ENCODE measurements at regions not wholly inside any gene's neighbourhood (a gene's known extent, or its start where the extent isn't known, plus 50 kb on each side); places are given as distances from the start of the nearest gene placed in this dataset.
A peak's percentile ranks its signal among the peaks of the same experiment; 100 is the strongest.

- no peak overlapping the region for H3K4me3 ChIP-seq (ENCODE audit: low read depth, low read length)
- no peaks in the 10 kb centered on the region for H3K9me3 ChIP-seq (ENCODE audit: control insufficient read depth, insufficient read depth, low read length)
- no peak overlapping the region for H3K27ac ChIP-seq (ENCODE audit: low read depth, low read length)
- H3K9ac ChIP-seq (ENCODE audit: low read depth, low read length): no peak overlapping the region
- no peaks in the 10 kb centered on the region; the same call in 1 of the 2 replicates for H3K27me3 ChIP-seq (ENCODE audit: control insufficient read depth, insufficient read depth, low read length)
- no peaks in the 10 kb centered on the region for H3K4me1 ChIP-seq (ENCODE audit: control insufficient read depth, insufficient read depth, low read length)
- H3K36me3 ChIP-seq (ENCODE audit: control insufficient read depth, insufficient read depth, low read length): no peaks in the 10 kb centered on the region
These were observed 135.6 kb upstream of the PRMT8 start for GRCh38 chr12:3355378-3355900.

GRCh38 chr12:3357950-3358525 is 133.0 kb upstream of the PRMT8 start:
- no peak overlapping the region for H3K27ac ChIP-seq (ENCODE audit: low read depth, low read length)
- no peaks in the 10 kb centered on the region for H3K36me3 ChIP-seq (ENCODE audit: control insufficient read depth, insufficient read depth, low read length)
- H3K9ac ChIP-seq (ENCODE audit: low read depth, low read length): no peak overlapping the region
- no peaks in the 10 kb centered on the region; the same call in 1 of the 2 replicates for H3K27me3 ChIP-seq (ENCODE audit: control insufficient read depth, insufficient read depth, low read length)
- no peak overlapping the region for H3K4me3 ChIP-seq (ENCODE audit: low read depth, low read length)
- H3K9me3 ChIP-seq (ENCODE audit: control insufficient read depth, insufficient read depth, low read length): no peaks in the 10 kb centered on the region
- no peaks in the 10 kb centered on the region for H3K4me1 ChIP-seq (ENCODE audit: control insufficient read depth, insufficient read depth, low read length)

- H3K36me3 ChIP-seq (ENCODE audit: control insufficient read depth, insufficient read depth, low read length): no peaks in the 10 kb centered on the region
- H3K27ac ChIP-seq (ENCODE audit: low read depth, low read length): no peak overlapping the region
- no peaks in the 10 kb centered on the region for H3K9me3 ChIP-seq (ENCODE audit: control insufficient read depth, insufficient read depth, low read length)
- no peak overlapping the region for H3K9ac ChIP-seq (ENCODE audit: low read depth, low read length)
- peaks cover 7% of the 10 kb centered on the region; the same call in 1 of the 2 replicates for H3K27me3 ChIP-seq (ENCODE audit: control insufficient read depth, insufficient read depth, low read length)
- no peaks in the 10 kb centered on the region for H3K4me1 ChIP-seq (ENCODE audit: control insufficient read depth, insufficient read depth, low read length)
- no peak overlapping the region for H3K4me3 ChIP-seq (ENCODE audit: low read depth, low read length)
These were observed 131.5 kb upstream of the PRMT8 start for GRCh38 chr12:3359478-3359877.

- Histone ChIP-seq H3K9ac (ENCODE audit: low read depth, low read length) (no peak overlapping the region), H3K27me3 (ENCODE audit: control insufficient read depth, insufficient read depth, low read length) (peaks cover 20% of the 10 kb centered on the region), H3K27ac (ENCODE audit: low read depth, low read length) (no peak overlapping the region), H3K4me3 (ENCODE audit: low read depth, low read length) (no peak overlapping the region), H3K4me1 (ENCODE audit: control insufficient read depth, insufficient read depth, low read length) (no peaks in the 10 kb centered on the region), H3K36me3 (ENCODE audit: control insufficient read depth, insufficient read depth, low read length) (no peaks in the 10 kb centered on the region), H3K9me3 (ENCODE audit: control insufficient read depth, insufficient read depth, low read length) (no peaks in the 10 kb centered on the region)
These were observed 129.9 kb upstream of the PRMT8 start for GRCh38 chr12:3361146-3361545.

- no peak overlapping the region for H3K9ac ChIP-seq (ENCODE audit: low read depth, low read length)
- H3K36me3 ChIP-seq (ENCODE audit: control insufficient read depth, insufficient read depth, low read length): no peaks in the 10 kb centered on the region
- H3K9me3 ChIP-seq (ENCODE audit: control insufficient read depth, insufficient read depth, low read length): no peaks in the 10 kb centered on the region
- H3K27ac ChIP-seq (ENCODE audit: low read depth, low read length): no peak overlapping the region
- no peaks in the 10 kb centered on the region; the same call in 1 of the 2 replicates for H3K4me1 ChIP-seq (ENCODE audit: control insufficient read depth, insufficient read depth, low read length)
- peaks cover 34% of the 10 kb centered on the region for H3K27me3 ChIP-seq (ENCODE audit: control insufficient read depth, insufficient read depth, low read length)
- H3K4me3 ChIP-seq (ENCODE audit: low read depth, low read length): no peak overlapping the region
These were observed 128.3 kb upstream of the PRMT8 start for GRCh38 chr12:3362737-3363136.

GRCh38 chr12:3363608-3364007 is 127.4 kb upstream of the PRMT8 start:
- H3K4me1 ChIP-seq (ENCODE audit: control insufficient read depth, insufficient read depth, low read length): no peaks in the 10 kb centered on the region; the same call in 1 of the 2 replicates
- H3K27me3 ChIP-seq (ENCODE audit: control insufficient read depth, insufficient read depth, low read length): peaks cover 42% of the 10 kb centered on the region
- H3K4me3 ChIP-seq (ENCODE audit: low read depth, low read length): no peak overlapping the region

GRCh38 chr12:3364226-3364625 is 126.8 kb upstream of the PRMT8 start:
- Histone ChIP-seq H3K4me1 (ENCODE audit: control insufficient read depth, insufficient read depth, low read length) (no peaks in the 10 kb centered on the region; the same call in 1 of the 2 replicates), H3K27me3 (ENCODE audit: control insufficient read depth, insufficient read depth, low read length) (peaks cover 42% of the 10 kb centered on the region), H3K9ac (ENCODE audit: low read depth, low read length) (no peak overlapping the region), H3K27ac (ENCODE audit: low read depth, low read length) (no peak overlapping the region), H3K36me3 (ENCODE audit: control insufficient read depth, insufficient read depth, low read length) (no peaks in the 10 kb centered on the region), H3K4me3 (ENCODE audit: low read depth, low read length) (no peak overlapping the region), H3K9me3 (ENCODE audit: control insufficient read depth, insufficient read depth, low read length) (no peaks in the 10 kb centered on the region)

More at GRCh38 chr12:3363608-3364007, 127.4 kb upstream of the PRMT8 start:
- no peaks in the 10 kb centered on the region for H3K36me3 ChIP-seq (ENCODE audit: control insufficient read depth, insufficient read depth, low read length)
- no peak overlapping the region for H3K9ac ChIP-seq (ENCODE audit: low read depth, low read length)
- no peak overlapping the region for H3K27ac ChIP-seq (ENCODE audit: low read depth, low read length)
- no peaks in the 10 kb centered on the region for H3K9me3 ChIP-seq (ENCODE audit: control insufficient read depth, insufficient read depth, low read length)

GRCh38 chr12:3364661-3365462 is 126.1 kb upstream of the PRMT8 start:
- H3K27me3 ChIP-seq (ENCODE audit: control insufficient read depth, insufficient read depth, low read length): peaks cover 42% of the 10 kb centered on the region
- no peaks in the 10 kb centered on the region for H3K36me3 ChIP-seq (ENCODE audit: control insufficient read depth, insufficient read depth, low read length)
- no peak overlapping the region for H3K9ac ChIP-seq (ENCODE audit: low read depth, low read length)
- no peaks in the 10 kb centered on the region; the same call in 1 of the 2 replicates for H3K4me1 ChIP-seq (ENCODE audit: control insufficient read depth, insufficient read depth, low read length)
- H3K27ac ChIP-seq (ENCODE audit: low read depth, low read length): no peak overlapping the region
- no peaks in the 10 kb centered on the region for H3K9me3 ChIP-seq (ENCODE audit: control insufficient read depth, insufficient read depth, low read length)
- peak overlapping the region; percentile 65; the same call in 1 of the 2 replicates for H3K4me3 ChIP-seq (ENCODE audit: low read depth, low read length)

GRCh38 chr12:3365463-3366411 is 125.3 kb upstream of the PRMT8 start:
- Histone ChIP-seq H3K4me3 (ENCODE audit: low read depth, low read length) (peak overlapping the region; percentile 65), H3K4me1 (ENCODE audit: control insufficient read depth, insufficient read depth, low read length) (no peaks in the 10 kb centered on the region; the same call in 1 of the 2 replicates), H3K9me3 (ENCODE audit: control insufficient read depth, insufficient read depth, low read length) (no peaks in the 10 kb centered on the region), H3K27me3 (ENCODE audit: control insufficient read depth, insufficient read depth, low read length) (peaks cover 44% of the 10 kb centered on the region), H3K9ac (ENCODE audit: low read depth, low read length) (no peak overlapping the region), H3K36me3 (ENCODE audit: control insufficient read depth, insufficient read depth, low read length) (no peaks in the 10 kb centered on the region), H3K27ac (ENCODE audit: low read depth, low read length) (no peak overlapping the region)

- H3K27me3 ChIP-seq (ENCODE audit: control insufficient read depth, insufficient read depth, low read length): peaks cover 46% of the 10 kb centered on the region
- peak overlapping the region; percentile 65 for H3K4me3 ChIP-seq (ENCODE audit: low read depth, low read length)
- H3K36me3 ChIP-seq (ENCODE audit: control insufficient read depth, insufficient read depth, low read length): no peaks in the 10 kb centered on the region
- no peak overlapping the region for H3K27ac ChIP-seq (ENCODE audit: low read depth, low read length)
- H3K9ac ChIP-seq (ENCODE audit: low read depth, low read length): no peak overlapping the region
- no peaks in the 10 kb centered on the region; the same call in 1 of the 2 replicates for H3K4me1 ChIP-seq (ENCODE audit: control insufficient read depth, insufficient read depth, low read length)
- no peaks in the 10 kb centered on the region for H3K9me3 ChIP-seq (ENCODE audit: control insufficient read depth, insufficient read depth, low read length)
These were observed 124.4 kb upstream of the PRMT8 start for GRCh38 chr12:3366451-3367110.
